ENCODE measurements at regions not wholly inside any gene's neighbourhood (a gene's known extent, or its start where the extent isn't known, plus 50 kb on each side); places are given as distances from the start of the nearest gene placed in this dataset.

DNA sequence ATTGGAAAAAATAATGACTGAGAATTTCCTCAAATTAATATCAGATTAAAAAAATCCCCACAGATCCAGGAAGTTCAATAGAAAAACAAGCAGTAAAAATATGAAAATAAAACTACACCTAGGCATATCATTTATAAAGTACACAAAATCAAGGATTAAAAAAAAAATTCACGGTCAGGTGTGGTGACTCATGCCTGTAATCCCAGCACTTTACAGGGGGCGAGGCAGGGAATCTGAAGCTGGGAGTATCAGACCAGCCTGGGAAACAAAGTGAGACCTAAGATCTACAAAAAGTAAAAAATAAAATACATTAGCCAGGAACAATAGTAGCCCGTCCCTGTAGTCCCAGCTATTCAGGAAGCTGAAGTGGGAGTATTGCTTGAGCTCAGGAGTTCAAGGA lies 778.3 kb upstream of the ALCAM start:
- H3K27me3 ChIP-seq (ENCODE audit: insufficient read depth, low read depth, low read length), result no peaks in the 10 kb centered on the region
- no peaks in the 10 kb centered on the region for H3K36me3 ChIP-seq (ENCODE audit: insufficient read depth, low read length)
- no peak overlapping the region for H3K4me3 ChIP-seq (ENCODE audit: low read length)
- no peak overlapping the region for H2AFZ ChIP-seq (ENCODE audit: low read depth, low read length)
- no peaks in the 10 kb centered on the region for H3K9me2 ChIP-seq (ENCODE audit: insufficient read depth, low read length)
- no peaks in the 10 kb centered on the region for H3K79me2 ChIP-seq (replicated peaks; ENCODE audit: insufficient read depth, low read length)
- H4K20me1 ChIP-seq (ENCODE audit: insufficient read depth), result no peaks in the 10 kb centered on the region
- TF ChIP-seq SMC3 (conservative IDR thresholded peaks at IDR 0.05; ENCODE audit: poor library complexity) (no peak), RAD21 (conservative IDR thresholded peaks at IDR 0.05) (no peak), EZH2 (IDR thresholded peaks at IDR 0.05; ENCODE audit: borderline replicate concordance, insufficient read depth, low read length, poor library complexity, severe bottlenecking) (no peak), EP300 (conservative IDR thresholded peaks at IDR 0.05; ENCODE audit: poor library complexity, severe bottlenecking) (no peak), POLR2AphosphoS5 (IDR thresholded peaks at IDR 0.05) (no peak), TAF1 (IDR thresholded peaks at IDR 0.05; ENCODE audit: low read depth) (no peak), MXI1 (conservative IDR thresholded peaks at IDR 0.05; ENCODE audit: poor library complexity, severe bottlenecking) (no peak)
- TF ChIP-seq, protein P1, sequence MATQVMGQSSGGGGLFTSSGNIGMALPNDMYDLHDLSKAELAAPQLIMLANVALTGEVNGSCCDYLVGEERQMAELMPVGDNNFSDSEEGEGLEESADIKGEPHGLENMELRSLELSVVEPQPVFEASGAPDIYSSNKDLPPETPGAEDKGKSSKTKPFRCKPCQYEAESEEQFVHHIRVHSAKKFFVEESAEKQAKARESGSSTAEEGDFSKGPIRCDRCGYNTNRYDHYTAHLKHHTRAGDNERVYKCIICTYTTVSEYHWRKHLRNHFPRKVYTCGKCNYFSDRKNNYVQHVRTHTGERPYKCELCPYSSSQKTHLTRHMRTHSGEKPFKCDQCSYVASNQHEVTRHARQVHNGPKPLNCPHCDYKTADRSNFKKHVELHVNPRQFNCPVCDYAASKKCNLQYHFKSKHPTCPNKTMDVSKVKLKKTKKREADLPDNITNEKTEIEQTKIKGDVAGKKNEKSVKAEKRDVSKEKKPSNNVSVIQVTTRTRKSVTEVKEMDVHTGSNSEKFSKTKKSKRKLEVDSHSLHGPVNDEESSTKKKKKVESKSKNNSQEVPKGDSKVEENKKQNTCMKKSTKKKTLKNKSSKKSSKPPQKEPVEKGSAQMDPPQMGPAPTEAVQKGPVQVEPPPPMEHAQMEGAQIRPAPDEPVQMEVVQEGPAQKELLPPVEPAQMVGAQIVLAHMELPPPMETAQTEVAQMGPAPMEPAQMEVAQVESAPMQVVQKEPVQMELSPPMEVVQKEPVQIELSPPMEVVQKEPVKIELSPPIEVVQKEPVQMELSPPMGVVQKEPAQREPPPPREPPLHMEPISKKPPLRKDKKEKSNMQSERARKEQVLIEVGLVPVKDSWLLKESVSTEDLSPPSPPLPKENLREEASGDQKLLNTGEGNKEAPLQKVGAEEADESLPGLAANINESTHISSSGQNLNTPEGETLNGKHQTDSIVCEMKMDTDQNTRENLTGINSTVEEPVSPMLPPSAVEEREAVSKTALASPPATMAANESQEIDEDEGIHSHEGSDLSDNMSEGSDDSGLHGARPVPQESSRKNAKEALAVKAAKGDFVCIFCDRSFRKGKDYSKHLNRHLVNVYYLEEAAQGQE (IDR thresholded peaks at IDR 0.05; ENCODE audit: borderline replicate concordance), result no peak
- TF ChIP-seq, protein P2, sequence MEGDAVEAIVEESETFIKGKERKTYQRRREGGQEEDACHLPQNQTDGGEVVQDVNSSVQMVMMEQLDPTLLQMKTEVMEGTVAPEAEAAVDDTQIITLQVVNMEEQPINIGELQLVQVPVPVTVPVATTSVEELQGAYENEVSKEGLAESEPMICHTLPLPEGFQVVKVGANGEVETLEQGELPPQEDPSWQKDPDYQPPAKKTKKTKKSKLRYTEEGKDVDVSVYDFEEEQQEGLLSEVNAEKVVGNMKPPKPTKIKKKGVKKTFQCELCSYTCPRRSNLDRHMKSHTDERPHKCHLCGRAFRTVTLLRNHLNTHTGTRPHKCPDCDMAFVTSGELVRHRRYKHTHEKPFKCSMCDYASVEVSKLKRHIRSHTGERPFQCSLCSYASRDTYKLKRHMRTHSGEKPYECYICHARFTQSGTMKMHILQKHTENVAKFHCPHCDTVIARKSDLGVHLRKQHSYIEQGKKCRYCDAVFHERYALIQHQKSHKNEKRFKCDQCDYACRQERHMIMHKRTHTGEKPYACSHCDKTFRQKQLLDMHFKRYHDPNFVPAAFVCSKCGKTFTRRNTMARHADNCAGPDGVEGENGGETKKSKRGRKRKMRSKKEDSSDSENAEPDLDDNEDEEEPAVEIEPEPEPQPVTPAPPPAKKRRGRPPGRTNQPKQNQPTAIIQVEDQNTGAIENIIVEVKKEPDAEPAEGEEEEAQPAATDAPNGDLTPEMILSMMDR (IDR thresholded peaks at IDR 0.05; ENCODE audit: poor library complexity, severe bottlenecking), result no peak
- H3K9ac ChIP-seq (ENCODE audit: low read length), result no peak overlapping the region
- H3K27ac ChIP-seq (ENCODE audit: low read length), result no peak overlapping the region
- no peaks in the 10 kb centered on the region for H3F3A ChIP-seq (ENCODE audit: insufficient read depth, low read length, poor library complexity, severe bottlenecking)
- no peaks in the 10 kb centered on the region for H3K9me3 ChIP-seq (ENCODE audit: low read length)
- no peak overlapping the region for H3K4me2 ChIP-seq (ENCODE audit: low read length)

DNA sequence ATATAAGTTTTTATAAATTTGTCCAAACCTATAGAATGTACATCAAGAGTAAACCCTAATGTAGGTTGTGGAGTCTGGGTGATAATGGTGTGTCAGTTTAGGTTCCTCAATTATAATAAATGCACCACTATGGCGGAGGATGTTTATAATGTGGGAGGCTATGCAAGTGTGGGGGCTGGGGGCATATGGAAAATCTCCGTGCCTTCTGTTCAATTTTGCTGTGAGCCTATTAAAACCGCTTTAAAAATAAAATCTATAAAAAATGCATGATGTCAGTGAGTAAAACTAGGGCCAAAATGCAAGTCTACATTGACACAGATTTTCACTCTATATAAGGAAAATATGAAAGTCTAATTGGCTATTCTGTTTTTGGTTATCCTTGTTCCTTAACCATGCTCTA lies 774.9 kb upstream of the ALCAM start:
- Histone ChIP-seq H3K27ac (ENCODE audit: low read length) (no peak overlapping the region), H3K9me3 (ENCODE audit: low read length) (no peaks in the 10 kb centered on the region), H2AFZ (ENCODE audit: low read depth, low read length) (no peak overlapping the region), H3K4me3 (ENCODE audit: low read length) (no peak overlapping the region), H3K79me2 (replicated peaks; ENCODE audit: insufficient read depth, low read length) (no peaks in the 10 kb centered on the region), H3K9me2 (ENCODE audit: insufficient read depth, low read length) (no peaks in the 10 kb centered on the region), H3K36me3 (ENCODE audit: insufficient read depth, low read length) (no peaks in the 10 kb centered on the region), H3K9ac (ENCODE audit: low read length) (no peak overlapping the region), H3K4me2 (ENCODE audit: low read length) (no peak overlapping the region), H4K20me1 (ENCODE audit: insufficient read depth) (no peaks in the 10 kb centered on the region), H3F3A (ENCODE audit: insufficient read depth, low read length, poor library complexity, severe bottlenecking) (no peaks in the 10 kb centered on the region), H3K27me3 (ENCODE audit: insufficient read depth, low read depth, low read length) (no peaks in the 10 kb centered on the region)
- TF ChIP-seq EZH2 (IDR thresholded peaks at IDR 0.05; ENCODE audit: borderline replicate concordance, insufficient read depth, low read length, poor library complexity, severe bottlenecking) (no peak), TAF1 (IDR thresholded peaks at IDR 0.05; ENCODE audit: low read depth) (no peak), EP300 (conservative IDR thresholded peaks at IDR 0.05; ENCODE audit: poor library complexity, severe bottlenecking) (no peak), MXI1 (conservative IDR thresholded peaks at IDR 0.05; ENCODE audit: poor library complexity, severe bottlenecking) (no peak), SMC3 (conservative IDR thresholded peaks at IDR 0.05; ENCODE audit: poor library complexity) (no peak), RAD21 (conservative IDR thresholded peaks at IDR 0.05) (no peak), POLR2AphosphoS5 (IDR thresholded peaks at IDR 0.05) (no peak)
- TF ChIP-seq, protein P2 (IDR thresholded peaks at IDR 0.05; ENCODE audit: poor library complexity, severe bottlenecking), result no peak
- TF ChIP-seq, protein P1 (IDR thresholded peaks at IDR 0.05; ENCODE audit: borderline replicate concordance), result no peak
